ENCODE measurements at regions not wholly inside any gene's neighbourhood (a gene's known extent, or its start where the extent isn't known, plus 50 kb on each side); places are given as distances from the start of the nearest gene placed in this dataset.

DNA sequence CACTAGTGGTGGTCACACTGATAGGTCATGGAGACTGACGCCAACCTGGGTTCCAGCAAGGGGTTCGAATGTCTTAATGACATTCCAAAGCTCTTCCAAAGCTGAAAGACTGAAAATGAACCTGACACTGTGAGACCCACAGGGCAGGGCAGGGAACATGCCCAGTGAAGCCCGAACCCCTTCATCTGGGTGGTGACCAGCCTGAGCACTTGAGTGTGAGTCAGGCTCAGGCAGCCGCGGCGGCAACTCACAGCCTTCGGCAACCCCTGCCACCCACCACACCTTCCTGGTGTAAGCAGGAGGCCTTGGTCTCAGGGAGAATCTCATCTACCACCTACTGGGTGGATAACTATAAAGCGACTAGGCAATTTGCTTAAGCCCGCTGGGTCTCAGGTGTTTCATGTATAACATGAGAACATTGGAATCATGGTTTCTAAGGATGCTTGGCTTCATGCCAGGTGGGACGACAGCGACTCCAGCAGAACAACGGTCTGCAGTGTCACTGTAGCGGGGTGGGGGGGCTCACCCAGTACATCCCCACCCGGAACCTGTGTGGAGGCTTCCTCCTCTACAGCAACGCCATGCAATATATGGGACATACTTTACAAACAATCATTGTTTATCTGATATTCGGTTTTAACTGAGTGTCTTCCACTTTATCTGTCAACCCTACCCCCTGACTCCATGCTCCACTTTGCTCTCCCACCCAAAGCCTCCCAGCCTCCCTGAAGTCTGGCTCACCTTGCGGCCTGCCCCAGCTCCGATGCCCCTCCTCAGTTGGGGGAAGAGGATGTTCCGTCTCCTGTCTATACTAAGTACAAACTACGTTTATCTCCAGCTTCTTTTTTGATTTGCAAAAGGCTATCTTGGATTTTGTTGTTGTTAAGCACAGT is 125.0 kb upstream of the MEF2A start:
- Histone ChIP-seq H3K4me1 (ENCODE audit: low read length) (no peaks in the 10 kb centered on the region), H4K20me1 (ENCODE audit: insufficient read depth, low read length) (no peaks in the 10 kb centered on the region), H3K79me2 (ENCODE audit: low read length) (no peaks in the 10 kb centered on the region), H3K27ac (ENCODE audit: low read length) (no peak overlapping the region), H3K9me2 (replicated peaks; ENCODE audit: insufficient read depth, low read length) (no peaks in the 10 kb centered on the region), H2AFZ (ENCODE audit: low read length) (no peak overlapping the region), H3K27me3 (replicated peaks; ENCODE audit: insufficient read depth, low read length) (0 out of 2 replicates have a peak, but pooled peaks cover 5% of the 10 kb centered on the region), H3K4me2 (ENCODE audit: low read depth, low read length) (no peak overlapping the region), H3K36me3 (replicated peaks; ENCODE audit: insufficient read depth, low read length) (no peaks in the 10 kb centered on the region), H3K9me3 (replicated peaks; ENCODE audit: insufficient read depth, low read length) (no peaks in the 10 kb centered on the region), H3K9ac (ENCODE audit: low read length) (no peak overlapping the region), H3K4me3 (ENCODE audit: low read length) (no peak overlapping the region), H3F3A (ENCODE audit: insufficient read depth, low read length) (no peaks in the 10 kb centered on the region)
- no peak for DNase-seq
- TF ChIP-seq, protein P1, sequence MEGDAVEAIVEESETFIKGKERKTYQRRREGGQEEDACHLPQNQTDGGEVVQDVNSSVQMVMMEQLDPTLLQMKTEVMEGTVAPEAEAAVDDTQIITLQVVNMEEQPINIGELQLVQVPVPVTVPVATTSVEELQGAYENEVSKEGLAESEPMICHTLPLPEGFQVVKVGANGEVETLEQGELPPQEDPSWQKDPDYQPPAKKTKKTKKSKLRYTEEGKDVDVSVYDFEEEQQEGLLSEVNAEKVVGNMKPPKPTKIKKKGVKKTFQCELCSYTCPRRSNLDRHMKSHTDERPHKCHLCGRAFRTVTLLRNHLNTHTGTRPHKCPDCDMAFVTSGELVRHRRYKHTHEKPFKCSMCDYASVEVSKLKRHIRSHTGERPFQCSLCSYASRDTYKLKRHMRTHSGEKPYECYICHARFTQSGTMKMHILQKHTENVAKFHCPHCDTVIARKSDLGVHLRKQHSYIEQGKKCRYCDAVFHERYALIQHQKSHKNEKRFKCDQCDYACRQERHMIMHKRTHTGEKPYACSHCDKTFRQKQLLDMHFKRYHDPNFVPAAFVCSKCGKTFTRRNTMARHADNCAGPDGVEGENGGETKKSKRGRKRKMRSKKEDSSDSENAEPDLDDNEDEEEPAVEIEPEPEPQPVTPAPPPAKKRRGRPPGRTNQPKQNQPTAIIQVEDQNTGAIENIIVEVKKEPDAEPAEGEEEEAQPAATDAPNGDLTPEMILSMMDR (IDR thresholded peaks at IDR 0.05; ENCODE audit: low read length): no peak
- TF ChIP-seq EZH2 (optimal IDR thresholded peaks at IDR 0.05; ENCODE audit: low read depth, low read length) (no peak), EZH2phosphoT487 (IDR thresholded peaks at IDR 0.05; ENCODE audit: low read length) (no peak)

DNA sequence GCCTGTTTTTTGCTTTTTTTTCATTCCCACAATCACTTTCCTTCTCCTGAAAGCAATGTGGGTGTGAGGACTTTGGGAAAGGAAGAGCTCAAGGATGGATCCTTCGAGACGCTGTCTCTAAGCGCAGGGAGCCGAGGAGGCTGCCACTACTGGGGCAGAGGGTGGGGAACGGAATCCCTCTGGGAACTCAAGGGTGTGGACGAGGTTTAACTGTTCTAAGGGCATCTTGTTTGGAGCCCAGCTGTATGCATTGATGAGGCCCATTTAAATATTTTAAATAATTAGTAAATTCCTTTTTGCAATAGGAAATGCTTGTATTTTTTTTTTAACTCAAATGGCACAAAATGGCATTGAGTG is 124.4 kb upstream of the MEF2A start:
- Histone ChIP-seq H3K27me3 (replicated peaks; ENCODE audit: insufficient read depth, low read length) (0 out of 2 replicates have a peak, but pooled peaks cover under 1% of the 10 kb centered on the region), H4K20me1 (ENCODE audit: insufficient read depth, low read length) (no peaks in the 10 kb centered on the region), H3K4me3 (ENCODE audit: low read length) (no peak overlapping the region), H3K4me1 (ENCODE audit: low read length) (no peaks in the 10 kb centered on the region), H3K79me2 (ENCODE audit: low read length) (no peaks in the 10 kb centered on the region), H3F3A (ENCODE audit: insufficient read depth, low read length) (no peaks in the 10 kb centered on the region), H3K36me3 (replicated peaks; ENCODE audit: insufficient read depth, low read length) (no peaks in the 10 kb centered on the region), H3K27ac (ENCODE audit: low read length) (no peak overlapping the region), H2AFZ (ENCODE audit: low read length) (no peak overlapping the region), H3K9me3 (replicated peaks; ENCODE audit: insufficient read depth, low read length) (no peaks in the 10 kb centered on the region), H3K4me2 (ENCODE audit: low read depth, low read length) (no peak overlapping the region), H3K9ac (ENCODE audit: low read length) (no peak overlapping the region), H3K9me2 (replicated peaks; ENCODE audit: insufficient read depth, low read length) (no peaks in the 10 kb centered on the region)
- TF ChIP-seq, protein P1 (IDR thresholded peaks at IDR 0.05; ENCODE audit: low read length): no peak
- TF ChIP-seq EZH2phosphoT487 (IDR thresholded peaks at IDR 0.05; ENCODE audit: low read length): no peak
- TF ChIP-seq EZH2 (optimal IDR thresholded peaks at IDR 0.05; ENCODE audit: low read depth, low read length): no peak
- no peak for DNase-seq

DNA sequence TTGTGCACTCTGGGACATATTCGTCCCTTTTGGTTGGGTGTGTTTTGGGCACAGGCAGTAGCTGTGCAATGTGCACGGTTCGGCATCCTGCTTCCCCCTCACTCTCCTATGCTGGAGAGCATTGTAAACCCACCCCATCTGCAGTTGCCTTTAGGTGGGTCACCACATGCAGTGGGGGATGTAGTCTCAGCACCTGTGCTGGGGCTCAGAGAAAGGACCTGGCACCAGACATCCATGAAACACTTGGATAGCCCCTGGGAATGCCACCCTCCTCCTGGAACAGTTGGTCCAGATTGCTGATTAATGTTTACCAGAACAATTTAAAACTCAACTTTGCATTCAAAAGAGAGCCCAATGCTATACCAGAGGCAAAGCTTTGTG is 123.9 kb upstream of the MEF2A start:
- no peak overlapping the region for H3K27ac ChIP-seq (ENCODE audit: low read length)
- no peaks in the 10 kb centered on the region for H3K4me1 ChIP-seq (ENCODE audit: low read length)
- no peaks in the 10 kb centered on the region for H3K9me3 ChIP-seq (replicated peaks; ENCODE audit: insufficient read depth, low read length)
- no peaks in the 10 kb centered on the region for H3F3A ChIP-seq (ENCODE audit: insufficient read depth, low read length)
- no peaks in the 10 kb centered on the region for H3K27me3 ChIP-seq (replicated peaks; ENCODE audit: insufficient read depth, low read length)
- H3K79me2 ChIP-seq (ENCODE audit: low read length): no peaks in the 10 kb centered on the region
- H3K4me2 ChIP-seq (ENCODE audit: low read depth, low read length): no peak overlapping the region
- H4K20me1 ChIP-seq (ENCODE audit: insufficient read depth, low read length): no peaks in the 10 kb centered on the region
- no peaks in the 10 kb centered on the region for H3K36me3 ChIP-seq (replicated peaks; ENCODE audit: insufficient read depth, low read length)
- H3K9ac ChIP-seq (ENCODE audit: low read length): no peak overlapping the region
- H2AFZ ChIP-seq (ENCODE audit: low read length): no peak overlapping the region
- DNase-seq: no peak
- H3K4me3 ChIP-seq (ENCODE audit: low read length): no peak overlapping the region
- no peaks in the 10 kb centered on the region for H3K9me2 ChIP-seq (replicated peaks; ENCODE audit: insufficient read depth, low read length)
- TF ChIP-seq EZH2phosphoT487 (IDR thresholded peaks at IDR 0.05; ENCODE audit: low read length) (no peak), EZH2 (optimal IDR thresholded peaks at IDR 0.05; ENCODE audit: low read depth, low read length) (no peak)
- TF ChIP-seq, protein P1 (IDR thresholded peaks at IDR 0.05; ENCODE audit: low read length): no peak

Data from MM.1S (cell line).